Body of pancreas (tissue), 4 donors: ENCODE measurements at regions not wholly inside any gene's neighbourhood (a gene's known extent, or its start where the extent isn't known, plus 50 kb on each side); places are given as distances from the start of the nearest gene placed in this dataset.
A peak's percentile ranks its signal among the peaks of the same experiment; 100 is the strongest.

Experiments used
- CTCF ChIP-seq, 7 experiments: fragments of 450-650 bp in 4 of 7; fragments of 200-600 bp in 3 of 7; sonication (generic) in 3 of 7; IDR thresholded peaks; one replicate each; pipeline ENCODE4 v1.5.1; 2016 to 2019; ENCODE audit warnings: antibody characterized with exemption in 7 of 7
- POLR2A ChIP-seq, 3 donors: fragments of 450-650 bp; IDR thresholded peaks; one replicate each; pipeline ENCODE4 v1.6.1; 2016; ENCODE audit warnings: antibody characterized with exemption in 3 of 3, mild to moderate bottlenecking in 2 of 3

DNA sequence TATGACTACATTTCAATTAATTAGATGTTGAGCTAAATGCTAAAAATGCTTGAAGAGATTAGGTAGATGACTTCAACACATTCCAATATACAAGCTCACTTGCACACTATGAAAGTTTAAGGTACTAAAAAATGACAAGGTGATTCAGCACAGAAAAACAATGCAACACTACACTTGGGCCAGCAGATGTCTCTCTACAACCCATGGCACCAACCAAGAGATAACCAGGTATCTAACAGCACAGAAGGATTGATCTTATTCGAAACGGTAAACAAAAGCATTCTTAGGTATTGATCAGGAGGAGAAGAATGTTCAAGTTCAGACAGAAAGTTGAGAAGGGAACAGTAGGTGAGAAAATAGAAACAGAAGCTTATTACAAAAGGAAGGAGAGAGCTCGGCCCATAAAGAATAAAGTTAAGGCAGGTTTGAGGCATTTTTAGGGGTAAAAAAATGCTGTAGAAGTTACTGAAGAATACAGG is 248.2 kb upstream of the KLF14 start:
- TF ChIP-seq CTCF (IDR thresholded peaks at IDR 0.05) (peak; percentile 40 to 84 (median 70)), POLR2A (IDR thresholded peaks at IDR 0.05) (no peak)
